ENCODE measurements at regions not wholly inside any gene's neighbourhood (a gene's known extent, or its start where the extent isn't known, plus 50 kb on each side); places are given as distances from the start of the nearest gene placed in this dataset.

DNA sequence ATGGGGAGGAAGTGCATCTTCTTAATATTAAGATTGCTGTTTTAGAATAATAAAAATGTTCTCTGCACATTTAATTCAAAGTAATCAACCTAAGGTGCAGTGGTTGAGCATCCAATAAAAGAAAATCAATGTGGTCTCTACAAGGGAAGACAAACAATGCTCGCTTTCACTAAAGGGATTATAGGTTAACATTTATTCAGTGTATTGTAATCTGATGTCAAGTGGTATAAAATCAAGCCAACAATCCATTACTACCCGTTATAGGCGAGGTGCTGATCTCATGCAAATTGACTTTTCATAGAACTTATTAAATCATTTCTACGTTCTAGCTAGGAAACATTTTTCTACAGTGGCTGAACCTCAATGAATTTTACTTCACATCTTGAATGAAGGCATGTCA is 773.9 kb downstream of the NR2F1-AS1 start:
- DNase-seq: no peak
- POLR2A ChIA-PET: no interaction called here
- H3K27ac Mint-ChIP-seq: no peak overlapping the region
- no peaks in the 10 kb centered on the region for H3K27me3 Mint-ChIP-seq
- no peaks in the 10 kb centered on the region for H3K4me1 Mint-ChIP-seq
- CTCF ChIA-PET: no interaction called here
- H3K9me3 Mint-ChIP-seq: no peaks in the 10 kb centered on the region
- H3K4me3 Mint-ChIP-seq: no peak overlapping the region
- H3K36me3 Mint-ChIP-seq (ENCODE audit: low read depth): no peaks in the 10 kb centered on the region

DNA sequence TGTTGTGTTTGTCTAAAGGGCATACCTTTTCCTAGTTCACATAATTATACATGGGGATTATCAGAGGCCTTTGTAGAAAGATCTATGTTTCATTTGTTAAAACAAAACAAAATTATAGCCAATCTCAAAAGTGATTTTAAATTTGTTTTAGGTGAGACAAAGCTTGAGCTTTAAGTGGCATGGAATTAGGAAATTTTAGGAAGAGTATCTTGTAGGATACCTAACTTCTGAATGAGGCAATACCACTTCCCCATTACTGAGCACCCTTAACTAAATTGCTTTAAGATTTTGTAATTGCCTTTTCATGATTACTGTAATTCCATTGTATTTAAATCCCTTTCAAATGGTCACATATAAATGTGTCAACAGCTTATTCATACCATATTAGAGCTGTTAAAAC is 775.6 kb downstream of the NR2F1-AS1 start:
- H3K4me3 Mint-ChIP-seq: no peak overlapping the region
- no peaks in the 10 kb centered on the region for H3K36me3 Mint-ChIP-seq (ENCODE audit: low read depth)
- H3K9me3 Mint-ChIP-seq: no peaks in the 10 kb centered on the region
- no peaks in the 10 kb centered on the region for H3K27me3 Mint-ChIP-seq
- DNase-seq: no peak
- no peaks in the 10 kb centered on the region for H3K4me1 Mint-ChIP-seq
- H3K27ac Mint-ChIP-seq: no peak overlapping the region
- ChIA-PET CTCF (no interaction called here), POLR2A (no interaction called here)

DNA sequence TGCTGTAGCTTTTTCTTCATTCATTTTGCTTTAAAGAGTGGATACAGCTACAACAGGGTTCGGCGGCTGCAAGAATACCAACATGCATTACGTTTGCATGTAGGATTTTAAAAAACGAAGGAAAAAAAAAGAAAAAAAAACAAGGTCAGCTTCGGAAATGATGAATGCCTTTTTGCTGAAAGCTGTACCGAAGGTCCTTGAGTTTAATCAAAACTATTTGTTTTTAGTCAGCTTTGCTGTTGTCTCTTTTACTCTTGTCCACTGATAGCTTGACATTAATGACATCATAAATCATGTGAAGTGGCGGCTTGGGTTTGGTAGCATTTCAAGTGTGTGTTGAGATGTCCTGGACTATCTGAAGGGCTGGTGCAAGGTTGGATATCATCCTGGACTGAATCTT is 779.1 kb downstream of the NR2F1-AS1 start:
- Mint-ChIP-seq H3K27ac (no peak overlapping the region), H3K4me1 (no peaks in the 10 kb centered on the region), H3K27me3 (no peaks in the 10 kb centered on the region), H3K36me3 (ENCODE audit: low read depth) (no peaks in the 10 kb centered on the region), H3K4me3 (no peak overlapping the region), H3K9me3 (no peaks in the 10 kb centered on the region)
- DNase-seq: no peak
- ChIA-PET POLR2A (no interaction called here), CTCF (no interaction called here)

DNA sequence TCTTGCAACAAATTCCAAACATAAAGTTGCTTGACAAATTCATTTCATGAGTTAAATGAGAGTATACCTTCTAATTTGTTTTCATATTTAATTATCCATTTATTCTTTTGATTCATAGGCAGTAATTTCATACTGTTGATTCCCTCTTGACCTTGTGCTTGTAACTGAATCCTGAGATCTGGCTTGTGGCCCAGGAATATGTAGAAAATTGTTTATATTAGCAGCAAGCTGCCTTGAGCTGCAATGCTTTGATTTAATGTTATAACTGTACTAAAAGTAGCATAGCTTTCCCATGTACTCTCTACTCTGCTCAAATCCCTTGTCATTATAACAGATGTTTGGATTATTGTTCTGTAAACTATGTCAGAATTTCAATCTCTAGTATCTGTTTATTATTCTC is 780.7 kb downstream of the NR2F1-AS1 start:
- POLR2A ChIA-PET: no interaction called here
- Mint-ChIP-seq H3K4me3 (no peak overlapping the region), H3K27ac (no peak overlapping the region), H3K27me3 (no peaks in the 10 kb centered on the region), H3K4me1 (no peaks in the 10 kb centered on the region), H3K36me3 (ENCODE audit: low read depth) (no peaks in the 10 kb centered on the region), H3K9me3 (peaks cover 2% of the 10 kb centered on the region)
- no peak for DNase-seq
- CTCF ChIA-PET: no interaction called here

DNA sequence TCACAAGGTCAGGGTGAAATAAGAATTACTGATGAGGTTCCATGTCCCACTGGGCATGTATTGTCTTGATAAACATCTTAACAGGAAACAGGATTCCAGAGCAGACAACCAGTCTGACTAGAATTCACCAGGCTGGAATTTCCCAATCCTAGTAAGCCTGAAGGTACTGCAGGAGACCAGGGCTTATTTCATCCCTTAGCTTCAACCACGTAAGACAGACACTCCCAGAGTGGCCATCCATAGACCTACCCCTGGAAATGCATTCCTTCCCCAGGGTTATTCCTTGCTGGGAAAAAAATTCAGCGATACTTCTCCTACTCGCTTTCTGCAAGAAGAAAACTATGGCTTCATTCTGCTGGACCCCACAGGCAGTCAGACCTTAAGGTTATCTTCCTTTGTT is 785.4 kb downstream of the NR2F1-AS1 start:
- Mint-ChIP-seq H3K4me1 (no peaks in the 10 kb centered on the region), H3K27ac (no peak overlapping the region), H3K4me3 (no peak overlapping the region), H3K9me3 (peaks cover 5% of the 10 kb centered on the region), H3K27me3 (no peaks in the 10 kb centered on the region), H3K36me3 (ENCODE audit: low read depth) (no peaks in the 10 kb centered on the region)
- no peak for DNase-seq
- ChIA-PET CTCF (no interaction called here), POLR2A (no interaction called here)

DNA sequence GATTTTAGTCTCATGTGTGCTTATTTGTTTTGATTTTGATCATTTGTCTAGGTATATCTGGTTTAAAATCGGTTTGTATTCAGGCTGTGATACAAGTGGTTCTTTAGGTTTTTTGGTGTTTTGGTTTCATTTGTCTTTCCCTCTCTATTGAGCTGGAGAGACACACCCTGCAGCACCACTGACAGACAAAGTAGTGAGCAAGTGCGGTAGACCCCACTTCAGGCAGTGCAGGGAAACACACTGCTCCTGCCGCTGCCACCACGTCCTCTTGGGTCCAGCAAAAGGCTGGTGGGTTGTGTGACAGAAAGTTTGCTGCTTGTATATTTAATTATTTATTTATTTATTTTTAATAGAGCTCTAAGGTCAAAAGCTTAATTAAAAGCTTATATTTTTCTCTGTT is 801.0 kb downstream of the NR2F1-AS1 start:
- ChIA-PET POLR2A (no interaction called here), CTCF (no interaction called here)
- Mint-ChIP-seq H3K27me3 (no peaks in the 10 kb centered on the region), H3K4me1 (no peaks in the 10 kb centered on the region), H3K9me3 (no peaks in the 10 kb centered on the region), H3K27ac (no peak overlapping the region), H3K36me3 (ENCODE audit: low read depth) (no peaks in the 10 kb centered on the region), H3K4me3 (no peak overlapping the region)
- no peak for DNase-seq

DNA sequence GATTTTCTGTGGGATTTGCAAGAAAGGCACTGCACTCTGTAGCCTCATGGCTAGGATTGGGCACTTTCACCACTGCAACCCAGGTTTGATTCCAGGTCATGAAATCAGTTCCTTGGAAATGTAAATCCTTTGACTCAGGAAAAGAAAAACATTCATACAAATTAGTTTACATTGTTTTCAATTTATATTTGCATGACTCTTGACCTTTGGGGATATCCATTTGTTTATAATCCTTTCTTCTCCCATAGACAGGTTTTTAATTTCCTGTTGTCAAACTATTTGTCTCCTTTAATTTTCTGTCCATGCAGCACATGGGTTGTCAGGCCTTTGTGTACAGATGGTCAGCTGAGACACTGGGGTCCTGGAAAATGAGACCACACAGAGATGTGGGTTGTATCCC is 801.5 kb downstream of the NR2F1-AS1 start:
- H3K4me1 Mint-ChIP-seq: no peaks in the 10 kb centered on the region
- H3K36me3 Mint-ChIP-seq (ENCODE audit: low read depth): no peaks in the 10 kb centered on the region
- H3K4me3 Mint-ChIP-seq: no peak overlapping the region
- CTCF ChIA-PET: no interaction called here
- H3K27ac Mint-ChIP-seq: no peak overlapping the region
- H3K27me3 Mint-ChIP-seq: no peaks in the 10 kb centered on the region
- no peaks in the 10 kb centered on the region for H3K9me3 Mint-ChIP-seq
- POLR2A ChIA-PET: no interaction called here
- DNase-seq: no peak

DNA sequence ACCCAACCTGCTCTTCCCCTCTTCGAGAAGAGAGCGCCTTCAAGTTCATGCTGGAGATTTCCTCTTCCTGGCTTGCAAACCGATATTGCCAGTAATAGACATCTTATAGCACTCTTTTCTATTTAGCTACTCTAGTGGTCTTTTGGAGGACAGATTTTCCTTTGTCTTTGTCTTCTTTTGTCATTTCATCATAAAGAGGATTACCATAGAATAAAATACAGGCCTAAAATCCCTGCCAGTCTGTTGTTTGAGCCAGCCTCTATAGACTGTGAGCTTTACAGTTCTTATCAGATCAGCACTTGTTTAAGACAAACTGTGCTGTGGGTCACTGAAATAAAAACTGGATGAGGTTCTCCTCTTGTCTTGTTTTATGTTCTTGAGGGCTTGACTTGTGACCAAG is 802.8 kb downstream of the NR2F1-AS1 start:
- Mint-ChIP-seq H3K27ac (no peak overlapping the region), H3K4me1 (no peaks in the 10 kb centered on the region), H3K27me3 (no peaks in the 10 kb centered on the region), H3K9me3 (no peaks in the 10 kb centered on the region), H3K36me3 (ENCODE audit: low read depth) (no peaks in the 10 kb centered on the region), H3K4me3 (no peak overlapping the region)
- CTCF ChIA-PET: no interaction called here
- POLR2A ChIA-PET: no interaction called here
- no peak for DNase-seq

DNA sequence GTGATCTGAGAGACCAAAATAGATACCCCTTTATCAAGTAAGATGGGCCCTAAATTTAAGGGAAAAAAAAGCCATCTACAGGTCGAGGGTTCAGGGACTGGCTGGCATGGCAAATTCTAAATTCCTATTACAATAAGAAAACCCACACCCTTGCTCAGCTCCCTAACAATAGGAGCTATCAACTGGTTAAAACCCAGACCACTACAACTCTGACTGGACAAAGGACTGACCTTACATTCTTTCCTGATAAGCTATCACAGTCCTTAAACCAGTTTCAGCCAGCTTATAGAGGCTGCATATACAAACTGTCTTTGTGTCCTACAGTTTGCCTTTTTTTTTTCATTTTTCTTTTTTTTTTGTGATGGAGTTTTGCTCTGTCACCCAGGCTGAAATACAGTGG is 803.6 kb downstream of the NR2F1-AS1 start:
- Mint-ChIP-seq H3K36me3 (ENCODE audit: low read depth) (no peaks in the 10 kb centered on the region), H3K27me3 (no peaks in the 10 kb centered on the region), H3K4me1 (no peaks in the 10 kb centered on the region), H3K27ac (no peak overlapping the region), H3K4me3 (no peak overlapping the region), H3K9me3 (no peaks in the 10 kb centered on the region)
- CTCF ChIA-PET: no interaction called here
- no peak for DNase-seq
- POLR2A ChIA-PET: no interaction called here

DNA sequence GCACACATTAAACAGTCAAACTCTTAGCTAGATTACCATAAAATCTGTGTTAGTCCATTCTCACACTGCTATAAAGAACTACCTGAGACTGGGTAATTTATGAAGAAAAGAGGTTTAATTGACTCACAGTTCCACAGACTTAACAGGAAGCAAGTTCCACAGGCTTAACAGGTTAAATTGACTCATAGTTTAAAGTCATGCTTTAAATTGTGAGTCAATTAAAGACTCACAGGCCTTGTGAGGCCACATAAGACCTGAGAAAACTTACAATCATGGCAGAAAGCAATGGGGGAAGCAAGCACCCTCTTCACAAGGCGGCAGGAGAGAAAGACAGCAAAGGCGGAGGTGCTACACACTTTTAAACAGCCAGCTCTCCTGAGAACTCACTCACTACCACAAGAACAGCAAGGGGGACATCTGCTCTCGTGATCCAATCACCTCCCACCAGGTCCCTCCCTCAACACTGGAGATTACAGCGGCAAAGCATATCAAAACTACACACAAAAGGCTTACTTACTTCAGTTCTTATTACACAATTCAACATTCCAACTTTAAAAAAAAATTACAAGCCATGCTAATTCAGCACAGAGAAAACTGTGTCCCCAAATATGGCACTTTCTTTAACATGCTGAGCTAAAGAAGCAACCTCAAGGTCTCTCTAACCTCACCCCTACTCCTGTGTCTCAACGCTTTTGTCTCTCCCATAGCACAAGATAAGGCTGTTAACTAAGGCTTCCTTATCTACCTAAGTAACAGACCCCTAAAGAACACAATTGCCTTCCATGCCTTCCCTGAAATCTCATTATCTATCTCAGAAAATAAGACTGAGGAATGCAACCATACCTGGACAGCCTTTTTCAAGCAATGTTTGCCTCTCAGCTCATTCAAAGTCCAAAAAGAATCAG is 805.1 kb downstream of the NR2F1-AS1 start:
- no peak overlapping the region for H3K4me3 Mint-ChIP-seq
- ChIA-PET POLR2A (no interaction called here), CTCF (no interaction called here)
- H3K9me3 Mint-ChIP-seq: no peaks in the 10 kb centered on the region
- DNase-seq: no peak
- H3K36me3 Mint-ChIP-seq (ENCODE audit: low read depth): no peaks in the 10 kb centered on the region
- H3K27me3 Mint-ChIP-seq: no peaks in the 10 kb centered on the region
- H3K4me1 Mint-ChIP-seq: no peaks in the 10 kb centered on the region
- H3K27ac Mint-ChIP-seq: no peak overlapping the region

DNA sequence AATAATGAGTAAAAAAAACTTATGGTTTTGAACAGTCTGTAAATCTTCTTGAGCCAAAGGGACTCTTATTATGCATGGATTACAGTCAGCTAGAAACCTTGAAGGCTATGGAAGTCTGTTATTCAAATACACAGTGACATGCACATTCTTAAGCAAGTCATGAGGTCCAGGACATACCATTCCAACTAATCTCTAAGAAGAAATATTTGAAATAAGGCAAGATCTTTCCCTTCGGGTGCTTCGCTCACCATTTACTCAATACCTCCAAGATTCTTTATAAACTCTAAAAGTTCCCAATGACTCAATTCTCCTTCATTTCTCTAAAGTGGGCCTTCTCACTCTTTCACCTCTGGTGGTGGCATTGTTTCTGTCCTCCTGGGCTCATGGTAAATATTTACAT is 811.0 kb downstream of the NR2F1-AS1 start:
- Mint-ChIP-seq H3K4me1 (no peaks in the 10 kb centered on the region), H3K9me3 (peaks cover 2% of the 10 kb centered on the region), H3K36me3 (ENCODE audit: low read depth) (no peaks in the 10 kb centered on the region), H3K4me3 (no peak overlapping the region), H3K27ac (no peak overlapping the region), H3K27me3 (no peaks in the 10 kb centered on the region)
- ChIA-PET CTCF (no interaction called here), POLR2A (no interaction called here)
- no peak for DNase-seq

DNA sequence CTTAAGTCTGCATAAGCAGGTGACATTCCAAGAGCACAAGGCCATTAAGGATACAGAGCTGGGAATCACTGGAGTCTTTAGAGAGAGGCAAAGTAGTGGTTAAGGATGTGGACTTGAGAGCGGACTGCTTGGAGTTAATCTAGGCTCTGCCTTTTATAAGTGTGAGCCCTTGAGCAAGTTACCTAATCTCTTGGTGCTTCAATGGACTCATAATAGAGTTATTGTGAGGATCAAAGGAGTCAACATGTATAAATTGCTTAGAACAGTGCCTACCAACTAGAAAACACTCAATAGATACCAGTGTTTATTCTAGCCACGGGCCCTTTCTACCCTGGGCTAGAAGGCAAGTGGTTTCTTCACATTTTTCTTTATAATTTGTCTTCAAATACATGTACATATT is 819.4 kb downstream of the NR2F1-AS1 start:
- H3K27ac Mint-ChIP-seq: no peak overlapping the region
- H3K9me3 Mint-ChIP-seq: no peaks in the 10 kb centered on the region
- ChIA-PET POLR2A (no interaction called here), CTCF (no interaction called here)
- no peaks in the 10 kb centered on the region for H3K4me1 Mint-ChIP-seq
- no peak overlapping the region for H3K4me3 Mint-ChIP-seq
- DNase-seq: no peak
- no peaks in the 10 kb centered on the region for H3K36me3 Mint-ChIP-seq (ENCODE audit: low read depth)
- H3K27me3 Mint-ChIP-seq: no peaks in the 10 kb centered on the region

DNA sequence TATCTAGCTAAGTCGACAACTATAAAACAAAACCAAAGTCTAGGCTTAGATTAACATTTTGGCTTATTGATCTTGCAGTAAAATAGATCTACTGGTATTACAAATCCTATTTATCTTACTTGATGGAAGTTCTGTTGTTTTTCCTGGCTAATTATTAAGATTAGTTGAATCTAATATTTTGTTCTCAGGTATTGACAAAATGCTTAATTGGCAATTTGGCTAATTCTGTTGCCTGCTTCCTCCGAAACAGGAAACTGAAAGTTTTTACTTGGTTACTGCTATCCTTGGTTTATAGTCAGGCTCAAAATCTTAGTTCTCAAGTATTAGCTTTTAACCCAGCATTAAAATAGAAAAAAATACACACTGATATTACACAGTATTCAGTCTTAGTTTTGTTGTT is 820.5 kb downstream of the NR2F1-AS1 start:
- CTCF ChIA-PET: no interaction called here
- no peak overlapping the region for H3K27ac Mint-ChIP-seq

DNA sequence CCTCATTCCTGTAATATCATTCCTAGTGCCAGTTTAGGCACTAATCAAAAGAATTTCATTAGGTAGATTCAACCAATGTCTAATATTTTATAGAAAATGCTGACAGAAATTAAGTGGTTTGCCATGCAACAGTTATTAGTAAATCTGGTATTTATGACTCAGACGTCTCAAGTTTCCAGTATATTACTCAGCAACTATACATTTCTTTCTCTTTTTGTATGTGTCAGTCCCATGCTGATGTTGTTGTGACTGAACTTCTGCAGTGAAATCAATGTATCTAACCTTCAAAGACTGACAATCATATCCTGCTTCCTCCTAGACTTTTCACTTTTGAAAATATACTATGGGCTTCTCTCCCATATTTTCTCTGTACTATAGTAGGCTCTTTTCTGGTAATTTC is 822.5 kb downstream of the NR2F1-AS1 start:
- no peaks in the 10 kb centered on the region for H3K4me1 Mint-ChIP-seq
- no peak for DNase-seq
- ChIA-PET POLR2A (no interaction called here), CTCF (no interaction called here)
- no peak overlapping the region for H3K27ac Mint-ChIP-seq
- H3K36me3 Mint-ChIP-seq (ENCODE audit: low read depth): no peaks in the 10 kb centered on the region
- H3K27me3 Mint-ChIP-seq: no peaks in the 10 kb centered on the region
- H3K4me3 Mint-ChIP-seq: no peak overlapping the region
- peaks cover 2% of the 10 kb centered on the region for H3K9me3 Mint-ChIP-seq

More for the DNA sequence above, 820.5 kb downstream of the NR2F1-AS1 start:
- DNase-seq: no peak
- H3K27me3 Mint-ChIP-seq: no peaks in the 10 kb centered on the region
- POLR2A ChIA-PET: no interaction called here
- no peak overlapping the region for H3K4me3 Mint-ChIP-seq
- H3K36me3 Mint-ChIP-seq (ENCODE audit: low read depth): no peaks in the 10 kb centered on the region
- H3K4me1 Mint-ChIP-seq: no peaks in the 10 kb centered on the region
- no peaks in the 10 kb centered on the region for H3K9me3 Mint-ChIP-seq

All from activated CD4-positive, alpha-beta T cell treated with anti-CD3 and anti-CD28 coated beads, Interleukin-2, amount 10 ng/mL, durations not matched to agents 7 days and 5 days (primary cell).